HG03175 (cell line): ENCODE measurements at regions not wholly inside any gene's neighbourhood (a gene's known extent, or its start where the extent isn't known, plus 50 kb on each side); places are given as distances from the start of the nearest gene placed in this dataset.
A peak's percentile ranks its signal among the peaks of the same experiment; 100 is the strongest.

Experiments used
- ATAC-seq: cut with Tn5 transposase; IDR thresholded peaks from one replicate; pipeline ENCODE4 v1.9.1; 2021; ENCODE audit warnings: mild to moderate bottlenecking, moderate library complexity; ENCODE audit not compliant: unreplicated experiment

- ATAC-seq, result no peak
These were observed 214.7 kb downstream of the SS18 start for GRCh38 chr18:25875551-25876240.

- no peak for ATAC-seq
These were observed 216.6 kb downstream of the SS18 start for GRCh38 chr18:25873833-25874232.

GRCh38 chr18:25866331-25866730 lies 224.1 kb downstream of the SS18 start:
- ATAC-seq, result no peak

GRCh38 chr18:25862881-25863600 lies 227.4 kb downstream of the SS18 start:
- no peak for ATAC-seq

- ATAC-seq, result no peak
These were observed 236.6 kb downstream of the SS18 start for GRCh38 chr18:25853691-25854433.

- ATAC-seq, result no peak
These were observed 246.6 kb downstream of the SS18 start for GRCh38 chr18:25843791-25844190.

- ATAC-seq, result no peak
These were observed 247.7 kb downstream of the SS18 start for GRCh38 chr18:25842665-25843064.

- no peak for ATAC-seq
These were observed 256.4 kb downstream of the SS18 start for GRCh38 chr18:25834061-25834460.

GRCh38 chr18:25832001-25832604 lies 258.3 kb downstream of the SS18 start:
- ATAC-seq, result peak; percentile 73

GRCh38 chr18:25831301-25831701 lies 259.1 kb downstream of the SS18 start:
- no peak for ATAC-seq

- ATAC-seq, result no peak
These were observed 259.6 kb downstream of the SS18 start for GRCh38 chr18:25830787-25831186.

GRCh38 chr18:25827961-25828561 lies 262.4 kb downstream of the SS18 start:
- no peak for ATAC-seq

GRCh38 chr18:25827228-25827627 lies 263.2 kb downstream of the SS18 start:
- no peak for ATAC-seq

- ATAC-seq, result no peak
These were observed 263.6 kb downstream of the SS18 start for GRCh38 chr18:25826823-25827222.

GRCh38 chr18:25825979-25826776 lies 264.2 kb downstream of the SS18 start:
- ATAC-seq, result peak; percentile 58

GRCh38 chr18:25825056-25825455 lies 265.4 kb downstream of the SS18 start:
- no peak for ATAC-seq

- no peak for ATAC-seq
These were observed 270.6 kb downstream of the SS18 start for GRCh38 chr18:25819746-25820363.

- ATAC-seq, result no peak
These were observed 271.9 kb downstream of the SS18 start for GRCh38 chr18:25818505-25818904.

- no peak for ATAC-seq
These were observed 272.7 kb downstream of the SS18 start for GRCh38 chr18:25817546-25818237.
